ENCODE measurements at regions not wholly inside any gene's neighbourhood (a gene's known extent, or its start where the extent isn't known, plus 50 kb on each side); places are given as distances from the start of the nearest gene placed in this dataset.

- TF ChIP-seq RXRA (IDR thresholded peaks at IDR 0.05; ENCODE audit: insufficient read depth, low read depth, low read length): no peak
- H3K9ac ChIP-seq (replicated peaks in 1 of 4; ENCODE audit: extremely low read depth in 1 of 4, low read depth in 3 of 4, low read length in 3 of 4): no peak overlapping the region
- no peak overlapping the region for H3K23ac ChIP-seq (ENCODE audit: insufficient read length)
- no peak overlapping the region for H3K4me3 ChIP-seq (ENCODE audit: extremely low read depth in 1 of 4, insufficient read depth in 2 of 4, low read depth in 3 of 4, low read length in 4 of 4)
- H3K4me2 ChIP-seq (ENCODE audit: insufficient read depth in 1 of 2, low read depth in 2 of 2, low read length in 2 of 2): no peak overlapping the region
- H2BK5ac ChIP-seq (ENCODE audit: low read depth, low read length): no peak overlapping the region
- H3K23me2 ChIP-seq (ENCODE audit: low read depth, low read length): no peaks in the 10 kb centered on the region
- no peak overlapping the region for H2BK120ac ChIP-seq (replicated peaks; ENCODE audit: low read depth, low read length)
- H3K27me3 ChIP-seq (replicated peaks in 1 of 4; ENCODE audit: control insufficient read depth in 3 of 4, extremely low read depth in 1 of 4, insufficient read depth in 3 of 4, low read length in 3 of 4): no peaks in the 10 kb centered on the region
- H4K8ac ChIP-seq (ENCODE audit: extremely low read depth, insufficient read depth, low read length): no peak overlapping the region
- H3K27ac ChIP-seq (ENCODE audit: low read depth, low read length): no peak overlapping the region
- no peak overlapping the region for H2AK5ac ChIP-seq (ENCODE audit: low read depth, low read length)
- no peaks in the 10 kb centered on the region for H4K20me1 ChIP-seq (replicated peaks in 1 of 2; ENCODE audit: control insufficient read depth in 1 of 2, insufficient read depth in 2 of 2, low read length in 2 of 2)
- no peak overlapping the region for H4K91ac ChIP-seq (replicated peaks; ENCODE audit: insufficient read length, low read length)
- H3K4ac ChIP-seq (replicated peaks; ENCODE audit: insufficient read length, low read depth, low read length): no peak overlapping the region
- H3K79me2 ChIP-seq (ENCODE audit: control insufficient read depth in 1 of 2, insufficient read depth in 2 of 2, low read length in 2 of 2): no peaks in the 10 kb centered on the region
- no peak overlapping the region for H3K14ac ChIP-seq (ENCODE audit: insufficient read length)
- no peaks in the 10 kb centered on the region for H3K36me3 ChIP-seq (ENCODE audit: control insufficient read depth in 2 of 4, insufficient read depth in 4 of 4, low read length in 3 of 4)
- H3K18ac ChIP-seq (ENCODE audit: extremely low read depth, low read length): no peak overlapping the region
- no peak overlapping the region for H2BK12ac ChIP-seq (ENCODE audit: low read depth, low read length)
- ChIA-PET CTCF (ENCODE audit: partially characterized antibody) (interaction anchor here (0.6 to 2.1 kb wide), 4 partner anchors 13 to 152 kb away, joined by 3 to 11 read pairs (median 4); no protein-coding TSS in a partner anchor), POLR2A (ENCODE audit: partially characterized antibody) (interaction anchor here (0.6 kb wide), 1 partner anchor 493 kb away, joined by 3 read pairs; no protein-coding TSS in a partner anchor)
- no peak overlapping the region for H3K56ac ChIP-seq (replicated peaks; ENCODE audit: insufficient read length, low read depth, low read length)
- H2BK20ac ChIP-seq (ENCODE audit: low read length): no peak overlapping the region
- FAIRE-seq (no peak), DNase-seq (ENCODE audit: low read depth in 1 of 2, low spot score in 2 of 2) (no peak)
- no peak overlapping the region for H4K5ac ChIP-seq (ENCODE audit: insufficient read length, low read depth, low read length)
- H2BK15ac ChIP-seq (ENCODE audit: low read length): no peak overlapping the region
- no peaks in the 10 kb centered on the region for H3K4me1 ChIP-seq (replicated peaks in 1 of 4; ENCODE audit: control insufficient read depth in 3 of 4, insufficient read depth in 4 of 4, low read length in 3 of 4)
- H3K79me1 ChIP-seq (ENCODE audit: low read depth, low read length): no peaks in the 10 kb centered on the region
- 92% methylated on average over 4 of the region's 4 CpGs; no CpG with 5 or more reads in 1 of the 2 experiments for WGBS, 2 experiments (ENCODE audit: extremely low coverage in 1 of 2, insufficient coverage in 1 of 2, insufficient read length in 1 of 2, insufficient replicate concordance in 2 of 2, low coverage in 1 of 2, low lambda C conversion rate in 2 of 2, missing lambda C conversion rate in 1 of 2)
- H2AFZ ChIP-seq (ENCODE audit: low read length): no peak overlapping the region
- H3K9me3 ChIP-seq (ENCODE audit: insufficient read depth in 2 of 2, low read depth in 1 of 2, low read length in 1 of 2): no peaks in the 10 kb centered on the region
Measured at GRCh38 chr6:153800580-153801188, 238.4 kb upstream of the OPRM1 start.
